ENCODE measurements at regions not wholly inside any gene's neighbourhood (a gene's known extent, or its start where the extent isn't known, plus 50 kb on each side); places are given as distances from the start of the nearest gene placed in this dataset.

DNA sequence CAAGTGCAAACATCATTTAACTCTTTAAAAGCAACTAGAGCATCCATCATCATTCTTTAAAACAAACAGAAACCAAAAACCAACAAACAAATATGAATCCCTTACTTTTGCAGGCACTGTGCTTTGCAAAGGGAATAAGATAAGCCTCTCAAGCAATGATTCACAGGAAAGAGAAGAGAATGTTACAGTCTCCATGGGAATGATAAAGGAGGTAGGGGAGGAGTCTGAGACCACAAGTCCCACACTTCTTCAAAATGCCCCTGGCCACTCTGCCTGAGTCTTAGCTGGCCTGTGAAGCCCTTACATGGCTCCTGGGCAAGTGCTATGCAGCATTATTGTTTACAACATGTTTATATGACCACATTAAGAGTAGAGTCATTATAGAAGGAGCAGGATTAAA lies 257.7 kb upstream of the MARCKS start:
- no peak for DNase-seq (ENCODE audit: extremely low spot score)
- ChIA-PET CTCF (interaction anchor here (1.4 to 1.7 kb wide), 3 partner anchors 12 to 293 kb away, joined by 3 to 4 read pairs (median 3); no protein-coding TSS in a partner anchor), POLR2A (no interaction called here)
- TF ChIP-seq, protein P1, sequence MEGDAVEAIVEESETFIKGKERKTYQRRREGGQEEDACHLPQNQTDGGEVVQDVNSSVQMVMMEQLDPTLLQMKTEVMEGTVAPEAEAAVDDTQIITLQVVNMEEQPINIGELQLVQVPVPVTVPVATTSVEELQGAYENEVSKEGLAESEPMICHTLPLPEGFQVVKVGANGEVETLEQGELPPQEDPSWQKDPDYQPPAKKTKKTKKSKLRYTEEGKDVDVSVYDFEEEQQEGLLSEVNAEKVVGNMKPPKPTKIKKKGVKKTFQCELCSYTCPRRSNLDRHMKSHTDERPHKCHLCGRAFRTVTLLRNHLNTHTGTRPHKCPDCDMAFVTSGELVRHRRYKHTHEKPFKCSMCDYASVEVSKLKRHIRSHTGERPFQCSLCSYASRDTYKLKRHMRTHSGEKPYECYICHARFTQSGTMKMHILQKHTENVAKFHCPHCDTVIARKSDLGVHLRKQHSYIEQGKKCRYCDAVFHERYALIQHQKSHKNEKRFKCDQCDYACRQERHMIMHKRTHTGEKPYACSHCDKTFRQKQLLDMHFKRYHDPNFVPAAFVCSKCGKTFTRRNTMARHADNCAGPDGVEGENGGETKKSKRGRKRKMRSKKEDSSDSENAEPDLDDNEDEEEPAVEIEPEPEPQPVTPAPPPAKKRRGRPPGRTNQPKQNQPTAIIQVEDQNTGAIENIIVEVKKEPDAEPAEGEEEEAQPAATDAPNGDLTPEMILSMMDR (IDR thresholded peaks at IDR 0.05; ENCODE audit: control extremely low read depth, extremely low read depth, low read depth, missing control alignments), result no peak

DNA sequence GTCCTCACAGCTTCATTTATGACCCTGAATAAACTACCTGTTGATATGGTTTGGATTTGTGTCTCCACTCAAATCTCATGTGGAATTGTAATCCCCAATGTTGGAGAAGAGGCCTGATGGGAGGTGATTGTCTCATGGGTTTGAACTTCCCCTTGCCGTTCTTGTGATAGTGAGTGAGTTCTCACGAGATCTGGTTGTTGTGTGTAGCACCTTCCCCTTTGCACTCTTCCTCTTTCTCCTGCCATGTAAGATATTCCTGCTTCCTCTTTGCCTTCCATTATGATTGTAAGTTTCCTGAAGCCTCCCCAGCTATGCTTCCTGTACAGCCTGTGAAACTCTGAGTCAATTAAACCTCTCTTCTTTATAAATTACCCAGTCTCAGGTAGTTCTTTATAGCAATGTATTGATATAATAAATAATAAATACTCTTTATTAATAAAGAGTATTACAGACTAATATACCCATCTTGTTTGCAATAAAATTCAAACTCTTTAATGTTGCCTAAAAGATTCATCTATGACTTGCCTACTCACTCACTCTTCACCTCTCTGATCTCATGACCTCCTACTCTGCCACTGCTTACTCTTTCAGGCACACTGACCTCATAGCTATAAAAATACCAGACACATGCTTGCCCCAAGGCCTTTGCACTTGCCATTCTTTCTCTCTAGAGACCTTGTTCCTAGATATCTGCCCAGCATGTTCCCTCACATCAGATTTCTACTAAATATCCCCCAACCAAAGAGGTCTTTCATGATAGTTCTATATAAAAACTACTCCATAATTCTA lies 256.4 kb upstream of the MARCKS start:
- DNase-seq (ENCODE audit: extremely low spot score), result no peak

DNA sequence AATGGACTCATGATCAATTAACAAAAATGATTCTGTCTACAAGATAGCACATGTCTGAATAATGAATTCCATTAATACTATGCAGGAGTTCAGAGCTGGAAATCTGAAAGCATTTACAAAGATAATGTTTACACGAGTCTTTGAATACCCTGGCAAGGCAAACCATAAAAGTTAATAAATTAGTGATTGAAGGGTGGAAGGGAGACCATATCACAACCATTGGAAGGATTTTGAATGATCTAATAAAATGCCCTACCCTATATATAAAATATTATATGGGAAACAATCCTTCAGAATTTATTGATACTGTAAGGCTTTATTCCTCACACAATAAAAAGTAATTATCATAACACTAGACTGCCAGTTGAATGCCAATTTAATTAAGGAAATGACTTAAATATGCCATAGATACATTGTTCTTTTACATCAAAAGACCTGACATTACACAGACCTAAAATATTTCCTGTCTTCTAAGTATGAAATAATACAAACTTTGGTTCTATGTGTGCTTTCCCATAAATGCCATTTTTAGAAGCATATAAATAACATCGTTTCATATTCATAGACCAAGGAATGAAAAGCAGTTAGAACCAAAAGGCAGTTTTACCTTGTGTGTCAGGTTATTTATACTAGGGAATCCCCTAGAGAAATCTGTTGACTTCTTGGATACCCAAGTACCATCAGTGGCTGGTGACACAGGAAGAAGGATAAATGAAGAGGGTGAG lies 249.2 kb upstream of the MARCKS start:
- ChIA-PET POLR2A (no interaction called here), CTCF (no interaction called here)
- no peak for DNase-seq (ENCODE audit: extremely low spot score)
- TF ChIP-seq, protein P1 (IDR thresholded peaks at IDR 0.05; ENCODE audit: control extremely low read depth, extremely low read depth, low read depth, missing control alignments), result no peak

More for the DNA sequence above, 256.4 kb upstream of the MARCKS start:
- POLR2A ChIA-PET, result no interaction called here
- TF ChIP-seq, protein P1 (IDR thresholded peaks at IDR 0.05; ENCODE audit: control extremely low read depth, extremely low read depth, low read depth, missing control alignments), result no peak
- CTCF ChIA-PET, result interaction anchor here (1.2 to 1.6 kb wide), 2 partner anchors 12 to 15 kb away, joined by 3 to 4 read pairs; no protein-coding TSS in a partner anchor

DNA sequence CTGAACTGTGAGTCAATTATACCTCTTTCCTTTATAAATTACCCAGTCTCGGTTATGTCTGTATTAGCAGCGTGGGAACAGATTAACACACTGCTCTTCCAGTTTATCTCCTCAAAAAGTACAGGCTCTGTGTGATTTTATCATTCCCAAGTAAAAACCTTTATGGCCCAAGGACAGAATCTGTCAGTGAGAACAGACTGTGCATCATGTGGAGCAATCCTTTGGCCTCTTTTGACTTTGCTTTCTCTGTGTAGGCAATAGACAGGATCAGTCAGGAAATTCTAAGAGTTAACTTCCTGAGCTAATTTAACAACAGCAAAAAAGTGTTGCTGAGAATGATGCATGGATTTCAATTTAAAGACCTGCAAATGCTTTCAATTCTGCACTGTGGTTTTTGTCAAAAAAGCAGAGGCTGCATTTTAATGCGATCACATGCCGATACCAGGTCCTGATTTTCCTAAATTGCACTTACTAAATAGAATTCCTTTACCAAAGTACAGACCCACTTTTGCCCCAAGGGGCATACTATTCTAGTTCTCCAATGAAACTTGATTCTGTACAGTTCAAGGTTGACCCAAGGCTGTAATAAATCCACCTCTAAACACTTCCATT lies 246.7 kb upstream of the MARCKS start:
- CTCF ChIA-PET, result interaction anchor here (1.8 kb wide), 1 partner anchor 12 kb away, joined by 4 read pairs; no protein-coding TSS in a partner anchor
- POLR2A ChIA-PET, result no interaction called here
- no peak for DNase-seq (ENCODE audit: extremely low spot score)

DNA sequence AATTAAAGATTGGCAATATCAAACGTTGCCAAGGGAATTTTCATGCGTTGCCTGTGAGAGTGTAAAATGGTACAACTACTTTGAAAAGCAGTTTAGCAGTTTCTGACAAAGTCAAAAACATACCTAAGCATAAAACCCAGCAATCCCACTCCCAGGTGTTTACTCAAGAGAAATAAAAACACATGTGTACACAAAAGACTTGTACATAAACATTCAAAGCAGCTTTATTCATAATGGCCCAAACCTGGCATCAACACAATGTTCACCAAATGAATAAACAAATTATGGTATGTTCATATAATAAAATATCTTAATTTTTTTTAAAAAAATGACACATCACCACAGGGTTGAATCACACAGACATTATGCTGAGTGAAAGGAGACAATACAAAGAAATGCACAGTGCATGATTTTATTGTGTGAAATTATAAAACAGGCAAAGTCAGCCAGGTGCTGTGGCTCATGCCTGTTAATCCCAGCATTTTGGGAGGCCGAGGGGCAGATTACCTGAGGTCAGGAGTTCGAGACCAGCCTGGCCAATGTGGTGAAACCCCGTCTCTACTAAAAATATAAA lies 240.4 kb upstream of the MARCKS start:
- ChIA-PET CTCF (interaction anchor here (3.5 kb wide), 1 partner anchor 10 kb away, joined by 13 read pairs; no protein-coding TSS in a partner anchor), POLR2A (no interaction called here)
- TF ChIP-seq, protein P1 (IDR thresholded peaks at IDR 0.05; ENCODE audit: control extremely low read depth, extremely low read depth, low read depth, missing control alignments), result no peak
- DNase-seq (ENCODE audit: extremely low spot score), result no peak

More for the DNA sequence above, 246.7 kb upstream of the MARCKS start:
- TF ChIP-seq, protein P1 (IDR thresholded peaks at IDR 0.05; ENCODE audit: control extremely low read depth, extremely low read depth, low read depth, missing control alignments), result no peak

DNA sequence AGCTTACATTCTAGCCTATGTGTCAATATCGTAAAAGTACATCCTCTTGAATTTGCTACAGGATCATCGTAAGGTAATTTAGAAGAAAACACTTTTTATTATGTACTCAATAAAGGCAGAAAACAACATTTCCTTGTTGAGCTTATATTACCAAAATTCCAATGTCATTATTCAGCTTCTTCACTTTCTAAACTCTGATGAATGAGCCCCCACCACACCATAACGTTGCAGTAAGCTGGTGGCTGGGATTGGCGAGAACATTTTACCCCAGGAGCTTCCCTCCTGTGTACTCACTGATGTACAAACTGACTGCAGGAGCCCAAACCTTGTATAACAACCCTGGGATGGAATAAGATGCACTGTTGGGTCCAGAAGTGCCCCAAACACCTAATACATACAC lies 238.1 kb upstream of the MARCKS start:
- CTCF ChIA-PET, result interaction anchor here (0.7 to 3.5 kb wide), 5 partner anchors 8 to 239 kb away, joined by 3 to 13 read pairs (median 4); no protein-coding TSS in a partner anchor
- TF ChIP-seq, protein P1 (IDR thresholded peaks at IDR 0.05; ENCODE audit: control extremely low read depth, extremely low read depth, low read depth, missing control alignments), result no peak
- no peak for DNase-seq (ENCODE audit: extremely low spot score)
- POLR2A ChIA-PET, result no interaction called here

All from GM10248 (cell line).